Neuronal stem cell (in vitro differentiated cells): ENCODE measurements at regions not wholly inside any gene's neighbourhood (a gene's known extent, or its start where the extent isn't known, plus 50 kb on each side); places are given as distances from the start of the nearest gene placed in this dataset.
A peak's percentile ranks its signal among the peaks of the same experiment; 100 is the strongest.
"Not testable (repeated sequence)": the region's sequence is repeated elsewhere in the genome, so short reads cannot be mapped to it uniquely, and the experiment has no call there.

Source experiments
- DNase-seq: peaks from one replicate; pipeline ENCODE4 v3.0.0-alpha.2; 2013; ENCODE audit warnings: low spot score
- H2AFZ ChIP-seq: one replicate; pipeline ENCODE4 v1.6.1; 2013; ENCODE audit warnings: mild to moderate bottlenecking, low read length, inconsistent platforms
- H2AK5ac ChIP-seq: 2 replicates; pipeline ENCODE4 v1.6.1; 2013; ENCODE audit warnings: low read depth, mild to moderate bottlenecking, inconsistent platforms, low read length, moderate library complexity, mixed read lengths
- H2BK120ac ChIP-seq: 2 replicates; pipeline ENCODE4 v1.6.1; 2013; ENCODE audit warnings: low read depth, mild to moderate bottlenecking, inconsistent platforms, low read length, moderate library complexity, mixed read lengths
- H2BK12ac ChIP-seq: one replicate; pipeline ENCODE4 v1.6.1; 2013; ENCODE audit warnings: low read length, inconsistent platforms
- H2BK15ac ChIP-seq: 2 replicates; pipeline ENCODE4 v1.6.1; 2013; ENCODE audit warnings: mild to moderate bottlenecking, low read length, inconsistent platforms, mixed read lengths
- H2BK5ac ChIP-seq: one replicate; pipeline ENCODE4 v1.6.1; 2013; ENCODE audit warnings: inconsistent platforms, mild to moderate bottlenecking, low read length, moderate library complexity
- H3K14ac ChIP-seq: one replicate; pipeline ENCODE4 v1.6.1; 2013; ENCODE audit warnings: low read length, inconsistent platforms
- H3K18ac ChIP-seq: 2 replicates; pipeline ENCODE4 v1.6.1; 2013; ENCODE audit warnings: low read length, inconsistent platforms
- H3K23ac ChIP-seq: 2 replicates; pipeline ENCODE4 v1.6.1; 2013; ENCODE audit warnings: low read depth, mild to moderate bottlenecking, mixed read lengths, low read length, inconsistent platforms; ENCODE audit not compliant: poor library complexity
- H3K27ac ChIP-seq: replicated peaks from 3 replicates; pipeline ENCODE4 v1.5.1; 2013; ENCODE audit warnings: low read length, inconsistent platforms
- H3K27me3 ChIP-seq, 3 experiments: 2 replicates each; pipeline ENCODE4 v1.6.1; 2013; ENCODE audit warnings: low read length in 3 of 3, mild to moderate bottlenecking in 2 of 3, inconsistent platforms in 1 of 3, low read depth in 1 of 3, mixed read lengths in 1 of 3, moderate library complexity in 1 of 3; ENCODE audit not compliant: control insufficient read depth in 3 of 3, insufficient read depth in 3 of 3
- H3K36me3 ChIP-seq, 2 donors: replicated peaks in 1 of 2; 2 replicates each; pipeline ENCODE4 v1.6.1; 2013; ENCODE audit warnings: low read length in 2 of 2; ENCODE audit not compliant: control insufficient read depth in 2 of 2, insufficient read depth in 2 of 2
- H3K4ac ChIP-seq: 2 replicates; pipeline ENCODE4 v1.6.1; 2013; ENCODE audit warnings: inconsistent platforms, mild to moderate bottlenecking, low read length, moderate library complexity
- H3K4me1 ChIP-seq, 2 donors: 1 replicate in 1 of 2; 2 replicates in 1 of 2; pipeline ENCODE4 v1.6.1; 2013; ENCODE audit warnings: low read length in 2 of 2, low read depth in 1 of 2; ENCODE audit not compliant: control insufficient read depth in 2 of 2, insufficient read depth in 1 of 2
- H3K4me2 ChIP-seq: one replicate; pipeline ENCODE4 v1.6.1; 2013; ENCODE audit warnings: mild to moderate bottlenecking, low read length, inconsistent platforms; ENCODE audit not compliant: insufficient read depth, poor library complexity, severe bottlenecking
- H3K4me3 ChIP-seq, 2 donors: 2 replicates each; pipeline ENCODE4 v1.5.1; 2013; ENCODE audit warnings: low read length in 2 of 2, mild to moderate bottlenecking in 2 of 2, inconsistent platforms in 1 of 2, moderate library complexity in 1 of 2
- H3K79me1 ChIP-seq: one replicate; pipeline ENCODE4 v1.6.1; 2013; ENCODE audit warnings: low read depth, mild to moderate bottlenecking, inconsistent platforms, low read length, moderate library complexity
- H3K9ac ChIP-seq: one replicate; pipeline ENCODE4 v1.6.1; 2013; ENCODE audit warnings: mild to moderate bottlenecking, low read depth, low read length, inconsistent platforms; ENCODE audit not compliant: poor library complexity
- H3K9me3 ChIP-seq, 2 donors: replicated peaks in 1 of 2; 2 replicates each; pipeline versions ENCODE3 to v1.6.1; 2013; ENCODE audit warnings: low read length in 2 of 2, mild to moderate bottlenecking in 2 of 2, inconsistent platforms in 1 of 2, low read depth in 1 of 2, mixed read lengths in 1 of 2, moderate library complexity in 1 of 2; ENCODE audit not compliant: control insufficient read depth in 2 of 2, insufficient read depth in 1 of 2
- H4K8ac ChIP-seq: one replicate; pipeline ENCODE4 v1.6.1; 2013; ENCODE audit warnings: low read depth, mild to moderate bottlenecking, inconsistent platforms, low read length, moderate library complexity
- H4K91ac ChIP-seq: one replicate; pipeline ENCODE4 v1.6.1; 2013; ENCODE audit warnings: low read length, low read depth, mild to moderate bottlenecking, inconsistent platforms; ENCODE audit not compliant: poor library complexity
- WGBS, 2 donors: extraction: QIAGEN DNeasy Blood & Tissue Kit; methylation state at CpG; one replicate each; pipeline ENCODE4 v1.1.7; 2013; ENCODE audit warnings: missing lambda C conversion rate in 2 of 2, mixed read lengths in 1 of 2; ENCODE audit not compliant: insufficient read length in 2 of 2, insufficient replicate concordance in 1 of 2; ENCODE audit errors: extremely low coverage in 2 of 2; 5-methylcytosine and 5-hydroxymethylcytosine counted together

DNA sequence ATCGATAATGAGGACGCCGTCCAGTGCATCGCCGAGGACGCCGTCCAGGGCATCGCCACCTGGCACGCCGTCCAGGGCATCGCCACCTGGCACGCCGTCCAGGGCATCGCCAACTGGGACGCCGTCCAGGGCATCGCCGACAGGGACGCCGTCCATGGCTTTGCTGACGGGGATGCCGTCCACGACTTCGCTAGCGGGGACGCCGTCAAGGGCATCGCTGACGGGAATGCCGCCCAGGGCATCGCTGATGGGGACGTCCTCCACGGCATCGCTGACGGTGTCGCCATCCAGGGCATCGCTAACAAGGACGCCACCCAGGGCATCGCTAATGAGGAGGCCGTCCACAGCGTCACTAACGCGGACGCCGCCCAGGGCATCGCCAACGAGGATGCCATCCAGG, 946.5 kb downstream of the TUBA3C start:
- Histone ChIP-seq H2BK15ac (no peak overlapping the region), H2BK5ac (peak overlapping the region; percentile 53), H3K18ac (no peak overlapping the region), H3K4ac (no peak overlapping the region), H3K23ac (peak overlapping the region; percentile 91), H4K8ac (peak overlapping the region; percentile 65), H3K4me3 (peak overlapping the region in 1 of 2 donors; percentile 19), H3K14ac (peak overlapping the region; percentile 47), H2AFZ (no peak overlapping the region), H2BK120ac (no peak overlapping the region), H3K9ac (peak overlapping the region; percentile 81), H2BK12ac (no peak overlapping the region), H3K27me3 (no peaks in the 10 kb centered on the region), H3K4me1 (no peaks in the 10 kb centered on the region), H3K9me3 (peaks cover 7 to 51% of the 10 kb centered on the region in 2 donors), H3K36me3 (no peaks in the 10 kb centered on the region), H3K27ac (no peak overlapping the region), H3K4me2 (no peak overlapping the region), H3K79me1 (peaks cover 12% of the 10 kb centered on the region), H4K91ac (no peak overlapping the region), H2AK5ac (no peak overlapping the region)
- DNase-seq = no peak
- WGBS, 2 donors = no CpG with 5 or more reads among the region's 47 CpGs

DNA sequence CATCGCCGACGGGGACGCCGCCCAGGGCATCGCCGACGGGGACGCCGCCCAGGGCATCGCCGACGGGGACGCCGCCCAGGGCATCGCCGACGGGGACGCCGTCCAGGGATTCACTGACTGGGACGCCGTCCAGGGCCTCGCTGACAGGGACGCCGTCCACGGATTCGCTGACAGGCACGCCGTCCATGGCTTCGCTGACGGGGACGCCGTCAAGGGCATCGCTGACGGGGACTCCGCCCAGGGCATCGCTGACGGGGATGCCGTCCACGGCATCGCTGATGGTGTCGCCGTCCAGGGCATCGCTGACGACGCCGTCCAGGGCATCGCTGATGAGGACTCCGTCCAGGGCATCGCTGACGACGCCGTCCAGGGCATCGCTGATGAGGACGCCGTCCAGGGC, 947.2 kb downstream of the TUBA3C start:
- H2AFZ ChIP-seq, DNase-seq, H2BK5ac ChIP-seq, H2BK120ac ChIP-seq, H4K8ac ChIP-seq, H3K27me3 ChIP-seq, H3K27ac ChIP-seq, H3K4me3 ChIP-seq, H3K18ac ChIP-seq, H2BK12ac ChIP-seq, H2AK5ac ChIP-seq, H4K91ac ChIP-seq, H3K4ac ChIP-seq, H3K14ac ChIP-seq, H2BK15ac ChIP-seq, H3K4me2 ChIP-seq, H3K4me1 ChIP-seq, H3K36me3 ChIP-seq: not testable (repeated sequence)
- peak overlapping the region; percentile 12 for H3K9ac ChIP-seq
- peaks cover 7 to 51% of the 10 kb centered on the region in 2 donors for H3K9me3 ChIP-seq
- peak overlapping the region; percentile 44 for H3K23ac ChIP-seq
- H3K79me1 ChIP-seq = peaks cover 12% of the 10 kb centered on the region
- WGBS, 2 donors = no CpG with 5 or more reads among the region's 56 CpGs

DNA sequence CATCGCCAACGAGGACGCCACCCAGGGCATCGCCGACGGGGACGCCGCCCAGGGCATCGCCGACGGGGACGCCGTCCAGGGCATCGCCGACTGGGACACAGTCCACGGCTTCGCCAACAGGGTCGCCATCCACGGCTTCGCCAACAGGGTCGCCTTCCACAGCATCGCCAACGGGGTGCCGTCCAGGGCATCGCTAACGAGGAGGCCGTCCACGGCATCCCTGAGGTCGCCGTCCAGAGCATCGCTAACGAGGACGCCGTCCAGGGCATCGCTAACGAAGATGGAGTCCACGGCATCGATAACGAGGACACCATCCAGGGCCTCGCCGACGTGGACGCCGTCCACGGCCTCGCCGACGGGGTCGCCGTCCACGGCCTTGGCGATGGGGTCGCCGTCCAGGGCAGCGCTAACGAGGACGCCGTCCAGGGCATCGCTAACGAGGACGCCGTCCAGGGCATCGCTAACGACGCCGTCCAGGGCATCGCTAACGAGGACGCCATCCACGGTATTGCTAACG, 947.8 kb downstream of the TUBA3C start:
- H3K4ac ChIP-seq = peak overlapping the region; percentile 11
- peaks cover 7 to 51% of the 10 kb centered on the region in 2 donors for H3K9me3 ChIP-seq
- H3K4me3 ChIP-seq = peak overlapping the region in 1 of 2 donors; percentile 46
- H3K9ac ChIP-seq = peak overlapping the region; percentile 12
- no peak overlapping the region for H3K18ac ChIP-seq
- no peak overlapping the region for H4K8ac ChIP-seq
- peak overlapping the region; percentile 21 for H3K14ac ChIP-seq
- no peak overlapping the region for H2BK5ac ChIP-seq
- H3K4me2 ChIP-seq = no peak overlapping the region
- peak overlapping the region; percentile 92 for H3K23ac ChIP-seq
- no peak overlapping the region for H4K91ac ChIP-seq
- H3K27ac ChIP-seq = no peak overlapping the region
- WGBS, 2 donors = no CpG with 5 or more reads among the region's 71 CpGs
- no peak for DNase-seq
- H2AK5ac ChIP-seq = no peak overlapping the region
- no peak overlapping the region for H2BK120ac ChIP-seq
- H3K4me1 ChIP-seq = no peaks in the 10 kb centered on the region
- no peak overlapping the region for H2BK12ac ChIP-seq
- no peaks in the 10 kb centered on the region for H3K27me3 ChIP-seq
- H3K79me1 ChIP-seq = peaks cover 12% of the 10 kb centered on the region
- no peaks in the 10 kb centered on the region for H3K36me3 ChIP-seq
- no peak overlapping the region for H2BK15ac ChIP-seq
- no peak overlapping the region for H2AFZ ChIP-seq

DNA sequence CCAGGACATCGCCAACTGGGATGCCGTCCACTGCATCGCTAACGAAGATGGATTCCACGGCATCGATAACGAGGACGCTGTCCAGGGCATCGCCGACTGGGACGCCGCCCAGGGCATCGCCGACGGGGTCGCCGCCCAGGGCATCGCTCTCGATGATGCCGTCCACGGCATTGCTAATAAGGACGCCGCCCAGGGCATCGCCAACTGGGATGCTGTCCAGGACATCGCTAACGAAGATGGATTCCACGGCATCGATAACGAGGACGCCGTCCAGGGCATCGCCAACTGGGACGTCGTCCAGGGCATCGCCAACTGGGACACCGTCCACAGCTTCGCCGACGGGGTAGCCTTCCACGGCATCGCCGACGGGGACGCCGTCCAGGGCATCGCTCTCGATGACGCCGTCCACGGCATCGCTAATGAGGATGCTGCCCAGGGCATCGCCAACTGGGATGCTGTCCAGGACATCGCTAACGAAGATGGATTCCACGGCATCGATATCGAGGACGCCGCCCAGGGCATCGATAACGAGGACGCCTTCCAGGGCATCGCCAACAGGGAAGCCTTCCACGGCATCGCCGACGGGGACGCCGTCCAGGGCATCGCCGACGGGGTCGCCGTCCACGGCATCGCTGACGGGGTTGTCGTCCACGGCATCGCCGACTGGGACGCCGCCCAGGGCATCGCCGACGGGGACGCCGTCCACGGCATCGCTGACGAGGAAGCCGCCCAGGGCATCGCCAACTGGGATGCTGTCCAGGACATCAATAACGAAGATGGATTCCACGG, 948.4 kb downstream of the TUBA3C start:
- Histone ChIP-seq H4K91ac (no peak overlapping the region), H3K9ac (peak overlapping the region; percentile 60), H3K4ac (no peak overlapping the region), H3K36me3 (no peaks in the 10 kb centered on the region), H3K4me2 (no peak overlapping the region), H3K4me3 (peak overlapping the region in 1 of 2 donors; percentile 59), H3K23ac (peak overlapping the region; percentile 92), H2BK15ac (no peak overlapping the region), H4K8ac (no peak overlapping the region), H2BK120ac (no peak overlapping the region), H2BK12ac (no peak overlapping the region), H3K27me3 (no peaks in the 10 kb centered on the region), H3K9me3 (peaks cover 7 to 48% of the 10 kb centered on the region in 2 donors), H3K4me1 (no peaks in the 10 kb centered on the region), H3K14ac (no peak overlapping the region), H3K27ac (no peak overlapping the region), H2AK5ac (no peak overlapping the region), H3K79me1 (peaks cover 10% of the 10 kb centered on the region), H3K18ac (peak overlapping the region; percentile 17), H2BK5ac (no peak overlapping the region), H2AFZ (no peak overlapping the region)
- no CpG with 5 or more reads among the region's 95 CpGs for WGBS, 2 donors
- DNase-seq = no peak
